Lower lobe of right lung (tissue), 2 donors: ENCODE measurements at regions not wholly inside any gene's neighbourhood (a gene's known extent, or its start where the extent isn't known, plus 50 kb on each side); places are given as distances from the start of the nearest gene placed in this dataset.

Experiments
- ATAC-seq, 2 donors: fragments of 200-7000 bp; cut with Tn5 transposase; one replicate each; pipeline ENCODE4 v1.9.1; 2020 to 2022; ENCODE audit warnings: mild to moderate bottlenecking in 2 of 2, moderate library complexity in 2 of 2
- DNase-seq: peaks from one replicate; pipeline ENCODE4 v3.0.0-alpha.2; 2020
- H3K27ac ChIP-seq: fragments of 200-600 bp; one replicate; pipeline ENCODE4 v1.8.0; 2022
- H3K27me3 ChIP-seq: fragments of 200-600 bp; one replicate; pipeline ENCODE4 v1.8.0; 2022; ENCODE audit warnings: low read depth
- H3K36me3 ChIP-seq: fragments of 200-600 bp; one replicate; pipeline ENCODE4 v1.8.0; 2022; ENCODE audit warnings: mild to moderate bottlenecking
- H3K4me1 ChIP-seq: fragments of 200-600 bp; one replicate; pipeline ENCODE4 v1.8.0; 2022
- H3K4me3 ChIP-seq: fragments of 200-600 bp; one replicate; pipeline ENCODE4 v1.8.0; 2022; ENCODE audit warnings: mild to moderate bottlenecking
- H3K9me3 ChIP-seq: fragments of 200-600 bp; one replicate; pipeline ENCODE4 v1.8.0; 2022
- intact Hi-C: fragments of 100-400 bp; cut with DNase I; formaldehyde crosslinking; loops from one replicate; pipeline ENCODE4 v1.11.0; 2022
- TF ChIP-seq, protein P1 (sequence below): fragments of 200-600 bp; IDR thresholded peaks from one replicate; pipeline ENCODE4 v1.8.0; 2022; ENCODE audit warnings: antibody characterized with exemption, mild to moderate bottlenecking
- donor health status: DM: no; HTN: yes; CAD: no; lungs with severe emphysema.

DNA sequence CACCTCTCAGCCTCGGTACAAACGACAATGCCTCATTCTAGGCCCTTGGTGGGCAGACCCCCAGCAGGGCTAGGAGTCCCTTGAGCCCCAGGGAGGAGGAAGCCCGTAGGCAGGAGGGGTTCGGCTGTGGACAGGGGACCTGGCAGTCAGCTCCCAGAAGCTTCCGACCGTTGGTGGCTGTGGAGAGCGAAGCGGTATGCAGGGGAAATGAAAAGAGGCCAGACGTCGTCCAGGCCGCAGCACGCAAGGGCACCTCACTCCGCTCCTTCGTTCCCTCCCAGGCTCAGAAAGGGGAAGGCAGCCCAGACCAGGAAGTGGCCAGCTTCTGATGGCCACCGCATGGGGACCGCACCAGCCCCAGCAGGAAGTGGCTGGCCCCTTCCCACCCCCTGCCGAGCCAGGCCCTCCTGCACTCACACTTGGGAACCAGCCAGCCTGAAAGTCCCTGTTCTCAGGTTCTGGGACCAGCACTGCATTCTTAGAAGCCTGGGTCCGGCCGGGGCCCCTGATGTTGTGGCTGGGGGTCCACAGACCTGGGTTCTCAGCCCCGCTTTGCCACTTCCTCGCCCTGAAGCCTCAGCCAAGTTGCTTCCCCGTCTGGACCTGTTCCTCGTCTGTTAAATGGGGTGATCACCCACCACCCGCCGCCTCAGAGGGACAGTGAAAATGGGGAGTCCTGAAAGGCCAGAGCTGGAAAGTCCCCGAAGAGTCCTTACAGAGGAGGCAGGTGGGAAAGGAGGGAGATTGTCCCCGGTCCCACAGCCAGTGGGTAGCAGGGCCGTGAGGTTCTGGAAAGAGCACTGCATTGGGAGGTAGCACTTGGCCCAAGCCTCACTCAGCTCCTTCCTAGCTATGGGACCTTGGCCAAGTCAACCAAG lies 104.0 kb upstream of the RUNX3 start:
- H3K4me1 ChIP-seq = peaks cover 49% of the 10 kb centered on the region
- H3K27ac ChIP-seq = peak overlapping the region; percentile 38
- H3K9me3 ChIP-seq = no peaks in the 10 kb centered on the region
- H3K4me3 ChIP-seq = no peak overlapping the region
- TF ChIP-seq, protein P1, sequence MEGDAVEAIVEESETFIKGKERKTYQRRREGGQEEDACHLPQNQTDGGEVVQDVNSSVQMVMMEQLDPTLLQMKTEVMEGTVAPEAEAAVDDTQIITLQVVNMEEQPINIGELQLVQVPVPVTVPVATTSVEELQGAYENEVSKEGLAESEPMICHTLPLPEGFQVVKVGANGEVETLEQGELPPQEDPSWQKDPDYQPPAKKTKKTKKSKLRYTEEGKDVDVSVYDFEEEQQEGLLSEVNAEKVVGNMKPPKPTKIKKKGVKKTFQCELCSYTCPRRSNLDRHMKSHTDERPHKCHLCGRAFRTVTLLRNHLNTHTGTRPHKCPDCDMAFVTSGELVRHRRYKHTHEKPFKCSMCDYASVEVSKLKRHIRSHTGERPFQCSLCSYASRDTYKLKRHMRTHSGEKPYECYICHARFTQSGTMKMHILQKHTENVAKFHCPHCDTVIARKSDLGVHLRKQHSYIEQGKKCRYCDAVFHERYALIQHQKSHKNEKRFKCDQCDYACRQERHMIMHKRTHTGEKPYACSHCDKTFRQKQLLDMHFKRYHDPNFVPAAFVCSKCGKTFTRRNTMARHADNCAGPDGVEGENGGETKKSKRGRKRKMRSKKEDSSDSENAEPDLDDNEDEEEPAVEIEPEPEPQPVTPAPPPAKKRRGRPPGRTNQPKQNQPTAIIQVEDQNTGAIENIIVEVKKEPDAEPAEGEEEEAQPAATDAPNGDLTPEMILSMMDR = no peak
- ATAC-seq (peak; percentile 51 to 85), DNase-seq (peak; percentile 80)
- intact Hi-C loops = no loop called here
- no peaks in the 10 kb centered on the region for H3K36me3 ChIP-seq
- no peaks in the 10 kb centered on the region for H3K27me3 ChIP-seq

DNA sequence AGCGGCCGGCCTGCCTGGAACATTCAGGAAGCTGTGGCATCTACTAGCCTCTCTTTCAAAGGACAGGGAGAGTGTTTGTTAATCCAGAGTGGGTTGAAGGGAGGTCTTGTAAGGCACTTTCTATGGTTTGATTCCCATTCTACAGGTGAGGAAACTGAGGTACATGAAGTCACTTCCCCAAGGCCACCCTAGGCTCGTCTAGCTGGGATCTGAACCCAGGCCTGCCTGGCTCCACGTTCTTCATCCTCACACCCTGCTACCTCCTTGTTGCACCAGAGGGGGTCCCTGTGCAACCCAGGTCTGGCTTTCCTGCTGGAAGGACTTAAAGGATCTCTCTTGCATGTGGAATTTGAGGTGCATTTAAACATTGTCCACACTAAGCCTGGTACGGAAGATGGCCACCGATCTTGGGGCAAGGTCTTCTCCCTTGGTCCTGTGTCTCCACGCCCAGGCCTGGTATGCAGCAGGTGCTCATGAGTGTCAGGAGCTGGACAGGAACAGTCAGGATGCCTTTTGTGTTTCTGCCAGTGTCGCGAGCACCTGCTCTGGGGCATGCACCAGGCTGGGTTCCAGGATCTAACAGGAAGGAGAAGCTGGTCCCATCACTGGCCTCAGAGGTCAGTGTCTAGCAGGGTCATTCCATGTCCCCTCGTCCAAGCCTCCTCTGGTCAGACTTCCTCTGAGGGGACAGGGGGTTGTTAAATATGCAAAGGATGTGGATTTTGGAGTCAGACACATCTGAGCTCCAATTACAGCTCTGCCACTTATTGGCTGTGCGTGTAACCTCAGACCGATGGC lies 103.2 kb upstream of the RUNX3 start:
- intact Hi-C loops = no loop called here
- Histone ChIP-seq H3K27ac (peak overlapping the region; percentile 38), H3K4me3 (no peak overlapping the region), H3K27me3 (no peaks in the 10 kb centered on the region), H3K36me3 (no peaks in the 10 kb centered on the region), H3K4me1 (peaks cover 57% of the 10 kb centered on the region), H3K9me3 (no peaks in the 10 kb centered on the region)
- DNase-seq (no peak), ATAC-seq (no peak)
- TF ChIP-seq, protein P1 = no peak

DNA sequence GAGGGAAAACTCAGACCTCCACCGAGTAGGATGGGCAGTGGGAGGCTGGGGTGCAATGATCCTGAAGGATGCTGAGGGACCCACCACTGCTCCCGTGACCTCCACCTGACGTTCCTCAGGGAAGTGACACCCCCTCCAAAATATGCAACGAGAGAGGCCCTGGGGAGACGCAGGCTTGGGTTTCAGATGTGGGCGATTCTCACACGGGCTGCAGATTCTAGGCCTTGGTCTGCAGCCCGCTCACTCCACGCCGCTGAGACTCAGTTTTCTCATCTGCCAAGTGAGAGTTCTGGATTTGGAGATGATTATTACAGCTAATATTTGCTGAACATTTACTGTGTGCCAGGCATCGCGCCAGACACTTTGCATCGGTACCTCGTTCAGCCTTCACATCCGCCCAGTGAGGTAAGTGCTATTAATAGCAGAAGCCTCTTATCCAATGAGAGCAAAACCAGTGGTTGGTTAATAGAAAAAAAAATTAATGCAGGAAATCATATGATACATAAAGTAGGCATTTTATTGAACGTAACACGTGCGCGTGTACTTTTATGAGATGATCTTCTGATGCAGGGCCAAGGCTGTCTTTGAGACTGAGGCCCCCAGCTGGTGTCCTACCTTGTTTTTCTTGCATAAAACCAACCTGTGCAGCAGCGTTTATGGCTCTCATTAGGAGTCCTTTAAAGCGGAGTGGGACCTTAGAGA lies 102.0 kb upstream of the RUNX3 start:
- intact Hi-C loops = no loop called here
- Histone ChIP-seq H3K36me3 (no peaks in the 10 kb centered on the region), H3K4me1 (peaks cover 57% of the 10 kb centered on the region)

GRCh38 chr1:25031601-25031965 lies 101.5 kb upstream of the RUNX3 start:
- DNase-seq (no peak), ATAC-seq (no peak)
- H3K4me3 ChIP-seq = no peak overlapping the region
- no peak overlapping the region for H3K27ac ChIP-seq
- H3K36me3 ChIP-seq = no peaks in the 10 kb centered on the region
- intact Hi-C loops = no loop called here
- no peaks in the 10 kb centered on the region for H3K27me3 ChIP-seq
- TF ChIP-seq, protein P1 = no peak
- H3K4me1 ChIP-seq = peaks cover 57% of the 10 kb centered on the region
- no peaks in the 10 kb centered on the region for H3K9me3 ChIP-seq

More for the DNA sequence above, 102.0 kb upstream of the RUNX3 start:
- TF ChIP-seq, protein P1 = no peak
- Histone ChIP-seq H3K4me3 (no peak overlapping the region), H3K27ac (no peak overlapping the region), H3K27me3 (no peaks in the 10 kb centered on the region), H3K9me3 (no peaks in the 10 kb centered on the region)
- ATAC-seq (peak; percentile 68 to 85), DNase-seq (peak; percentile 83)
